Testis (tissue), 2 donors: ENCODE measurements at regions not wholly inside any gene's neighbourhood (a gene's known extent, or its start where the extent isn't known, plus 50 kb on each side); places are given as distances from the start of the nearest gene placed in this dataset.

ENCODE experiments used
- DNase-seq: peaks from one replicate; pipeline ENCODE4 v3.0.0-alpha.2; 2019
- H3K27ac ChIP-seq, 2 donors: fragments of 200-600 bp; sonication (generic); one replicate each; pipeline ENCODE4 v1.5.1; 2019
- H3K27me3 ChIP-seq: fragments of 200-600 bp; sonication (generic); one replicate; pipeline ENCODE4 v1.5.1; 2019
- H3K36me3 ChIP-seq: fragments of 200-600 bp; sonication (generic); one replicate; pipeline ENCODE4 v1.5.1; 2017; ENCODE audit warnings: low read depth; ENCODE audit errors: missing control alignments
- H3K4me1 ChIP-seq: fragments of 200-600 bp; sonication (generic); one replicate; pipeline ENCODE4 v1.5.1; 2019
- H3K4me3 ChIP-seq, 2 donors: fragments of 200-600 bp; sonication (generic); one replicate each; pipeline ENCODE4 v1.5.1; 2017 to 2019
- H3K9me3 ChIP-seq: fragments of 200-600 bp; sonication (generic); one replicate; pipeline ENCODE4 v1.5.1; 2017
- CTCF ChIP-seq, 3 experiments: fragments of 450-650 bp in 2 of 3; fragments of 200-600 bp in 1 of 3; sonication (generic) in 1 of 3; IDR thresholded peaks; one replicate each; pipeline ENCODE4 v1.5.1; 2016 to 2019; ENCODE audit warnings: antibody characterized with exemption in 3 of 3, mild to moderate bottlenecking in 2 of 3, moderate library complexity in 1 of 3
- POLR2A ChIP-seq: fragments of 450-650 bp; IDR thresholded peaks from one replicate; pipeline ENCODE4 v1.6.1; 2017; ENCODE audit warnings: antibody characterized with exemption, mild to moderate bottlenecking, moderate library complexity
- WGBS, 2 donors: methylation state at CpG; one replicate each; pipeline ENCODE4 v1.1.5; 2018; 5-methylcytosine and 5-hydroxymethylcytosine counted together
- intact Hi-C: fragments of 100-400 bp; cut with DNase I; formaldehyde crosslinking; loops from one replicate; pipeline ENCODE4 v1.15.1; 2023; ENCODE audit warnings: low total_unique reads

GRCh38 chr21:38598413-38598812, 100.1 kb upstream of the ERG start:
- Histone ChIP-seq H3K9me3 (no peaks in the 10 kb centered on the region), H3K36me3 (no peaks in the 10 kb centered on the region), H3K27me3 (no peaks in the 10 kb centered on the region), H3K4me1 (no peaks in the 10 kb centered on the region), H3K27ac (no peak overlapping the region), H3K4me3 (no peak overlapping the region)
- TF ChIP-seq POLR2A = no peak
- no peak for TF ChIP-seq CTCF (IDR thresholded peaks at IDR 0.05)
- intact Hi-C loops = no loop called here
- 72 to 83% methylated on average over 5 of the region's 5 CpGs for WGBS, 2 donors
- no peak for DNase-seq

- H3K27me3 ChIP-seq = no peaks in the 10 kb centered on the region
- DNase-seq = no peak
- no peak for TF ChIP-seq POLR2A
- no peak for TF ChIP-seq CTCF (IDR thresholded peaks at IDR 0.05)
- no peak overlapping the region for H3K4me3 ChIP-seq
- no peaks in the 10 kb centered on the region for H3K36me3 ChIP-seq
- no peaks in the 10 kb centered on the region for H3K9me3 ChIP-seq
- intact Hi-C loops = no loop called here
- 85 to 90% methylated on average over 8 of the region's 8 CpGs for WGBS, 2 donors
- no peaks in the 10 kb centered on the region for H3K4me1 ChIP-seq
- H3K27ac ChIP-seq = no peak overlapping the region
Observed at GRCh38 chr21:38599381-38599975, 101.2 kb upstream of the ERG start.

- Histone ChIP-seq H3K4me3 (no peak overlapping the region), H3K27ac (no peak overlapping the region), H3K36me3 (no peaks in the 10 kb centered on the region), H3K9me3 (no peaks in the 10 kb centered on the region), H3K27me3 (no peaks in the 10 kb centered on the region), H3K4me1 (no peaks in the 10 kb centered on the region)
- intact Hi-C loops = no loop called here
- DNase-seq = no peak
- WGBS, 2 donors = 93 to 95% methylated on average over 7 of the region's 7 CpGs
- TF ChIP-seq CTCF (IDR thresholded peaks at IDR 0.05) (no peak), POLR2A (no peak)
Observed at GRCh38 chr21:38600106-38600505, 101.8 kb upstream of the ERG start.

- no peaks in the 10 kb centered on the region for H3K9me3 ChIP-seq
- H3K4me1 ChIP-seq = no peaks in the 10 kb centered on the region
- no peak for TF ChIP-seq POLR2A
- TF ChIP-seq CTCF (IDR thresholded peaks at IDR 0.05) = no peak
- no peak for DNase-seq
- no peaks in the 10 kb centered on the region for H3K36me3 ChIP-seq
- no peaks in the 10 kb centered on the region for H3K27me3 ChIP-seq
- intact Hi-C loops = no loop called here
- no peak overlapping the region for H3K27ac ChIP-seq
- no peak overlapping the region for H3K4me3 ChIP-seq
- 81 to 84% methylated on average over 3 of the region's 3 CpGs for WGBS, 2 donors
Observed at GRCh38 chr21:38605236-38605635, 107.0 kb upstream of the ERG start.

GRCh38 chr21:38609580-38609979, 111.3 kb upstream of the ERG start:
- TF ChIP-seq POLR2A (no peak), CTCF (IDR thresholded peaks at IDR 0.05) (no peak)
- DNase-seq = no peak
- intact Hi-C loops = no loop called here
- no peaks in the 10 kb centered on the region for H3K4me1 ChIP-seq
- H3K27ac ChIP-seq = no peak overlapping the region
- no peaks in the 10 kb centered on the region for H3K36me3 ChIP-seq
- H3K27me3 ChIP-seq = no peaks in the 10 kb centered on the region
- 89 to 91% methylated on average over 4 of the region's 4 CpGs for WGBS, 2 donors
- H3K9me3 ChIP-seq = no peaks in the 10 kb centered on the region
- no peak overlapping the region for H3K4me3 ChIP-seq
